SK-N-MC (cell line): ENCODE measurements at regions not wholly inside any gene's neighbourhood (a gene's known extent, or its start where the extent isn't known, plus 50 kb on each side); places are given as distances from the start of the nearest gene placed in this dataset.

ENCODE experiments used
- DNase-seq: peaks from one replicate; pipeline ENCODE4 v3.0.0-alpha.2; 2011; ENCODE audit warnings: low read depth, low spot score
- H3K27ac ChIP-seq: fragments of 200-600 bp; sonication (generic); 2 replicates; pipeline ENCODE4 v1.5.1; 2016; ENCODE audit warnings: mixed run types
- H3K36me3 ChIP-seq: fragments of 200-600 bp; sonication (generic); 2 replicates; pipeline ENCODE4 v1.6.1; 2017; ENCODE audit warnings: antibody characterized with exemption, low read length, mixed read lengths; ENCODE audit not compliant: insufficient read depth
- H3K4me3 ChIP-seq: fragments of 200-600 bp; sonication (generic); 2 replicates; pipeline ENCODE4 v1.5.1; 2016
- H3K9ac ChIP-seq: fragments of 200-600 bp; sonication (generic); 2 replicates; pipeline ENCODE4 v1.8.0; 2017; ENCODE audit warnings: mixed run types, mixed read lengths; ENCODE audit not compliant: insufficient read length
- H3K9me3 ChIP-seq: fragments of 200-600 bp; sonication (generic); 2 replicates; pipeline ENCODE4 v1.6.1; 2017; ENCODE audit warnings: low read depth, mild to moderate bottlenecking, antibody characterized with exemption, low read length, moderate library complexity, mixed read lengths
- EZH2 ChIP-seq: fragments of 200-600 bp; sonication (generic); IDR thresholded peaks from one replicate; pipeline ENCODE4 v1.6.1; 2017; ENCODE audit warnings: antibody characterized with exemption
- FOXP2 ChIP-seq: optimal IDR thresholded peaks from 2 replicates; pipeline ENCODE3; 2011; ENCODE audit warnings: mild to moderate bottlenecking, moderate library complexity; ENCODE audit not compliant: insufficient read depth; ENCODE audit errors: extremely low read length, control extremely low read depth
- POLR2AphosphoS5 ChIP-seq: IDR thresholded peaks from 2 replicates; pipeline ENCODE4 v1.6.1; 2012; ENCODE audit warnings: mild to moderate bottlenecking, low read depth, low read length, borderline replicate concordance

DNA sequence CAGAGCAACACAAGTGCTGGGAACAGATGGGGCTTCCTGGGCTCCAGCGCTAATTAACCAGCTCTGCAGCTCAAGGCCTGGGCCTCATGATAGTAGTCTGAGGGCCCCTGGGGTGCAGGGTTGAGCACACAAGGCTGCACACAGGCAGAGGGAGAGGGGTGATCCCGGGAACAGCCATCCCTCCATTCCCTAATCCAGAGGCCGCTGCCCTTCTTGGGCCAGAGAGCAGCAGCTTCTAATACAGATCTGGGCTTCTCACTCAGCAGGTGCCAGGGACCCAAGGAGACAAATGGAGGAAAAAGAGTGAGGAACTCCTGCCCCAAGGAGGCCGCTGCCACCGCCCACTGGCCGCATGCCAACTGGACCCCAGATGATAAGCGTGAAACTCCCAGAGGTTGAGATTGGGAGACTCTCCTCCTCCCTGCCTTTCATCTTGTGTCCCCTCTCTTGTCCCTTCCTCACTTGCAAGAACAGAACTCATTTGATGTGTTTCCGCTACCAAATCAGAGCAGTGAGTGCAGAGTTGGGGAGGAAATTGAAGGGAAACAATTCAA, 58.0 kb upstream of the IFNAR2 start:
- DNase-seq = no peak
- Histone ChIP-seq H3K4me3 (no peak overlapping the region), H3K36me3 (no peaks in the 10 kb centered on the region), H3K9me3 (no peaks in the 10 kb centered on the region), H3K9ac (no peak overlapping the region), H3K27ac (no peak overlapping the region)
- TF ChIP-seq EZH2 = no peak
- TF ChIP-seq FOXP2 = no peak
- TF ChIP-seq POLR2AphosphoS5 = no peak

DNA sequence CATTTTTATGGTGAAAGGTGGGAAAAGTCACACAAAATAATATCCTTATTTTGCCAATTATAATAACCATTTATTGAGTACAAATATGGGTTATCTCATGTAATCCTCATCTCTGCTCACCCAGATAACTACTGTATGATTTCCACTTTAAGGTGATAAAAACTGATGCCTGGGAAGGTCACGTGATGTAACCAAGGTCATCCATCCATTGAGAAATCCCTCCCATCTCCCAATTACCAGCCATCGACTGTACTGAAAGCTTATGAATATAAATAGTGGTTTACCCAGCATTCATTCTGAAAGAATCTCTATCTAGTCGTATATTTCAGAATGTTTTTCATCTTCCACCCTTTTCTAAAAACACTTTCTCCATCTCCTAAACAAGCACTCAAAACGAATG, 55.0 kb upstream of the IFNAR2 start:
- no peaks in the 10 kb centered on the region for H3K36me3 ChIP-seq
- no peak overlapping the region for H3K27ac ChIP-seq
- TF ChIP-seq EZH2 (no peak), FOXP2 (no peak), POLR2AphosphoS5 (no peak)
- H3K4me3 ChIP-seq = no peak overlapping the region
- H3K9ac ChIP-seq = no peak overlapping the region
- DNase-seq = no peak
- H3K9me3 ChIP-seq = no peaks in the 10 kb centered on the region
